HG03025 (cell line): ENCODE measurements at regions not wholly inside any gene's neighbourhood (a gene's known extent, or its start where the extent isn't known, plus 50 kb on each side); places are given as distances from the start of the nearest gene placed in this dataset.

Source experiments
- ATAC-seq: cut with Tn5 transposase; IDR thresholded peaks from one replicate; pipeline ENCODE4 v1.9.1; 2021; ENCODE audit warnings: mild to moderate bottlenecking, moderate library complexity; ENCODE audit not compliant: unreplicated experiment, low FRiP score

GRCh38 chr1:209326831-209327230 is 256.7 kb upstream of the CAMK1G start:
- ATAC-seq: no peak

- ATAC-seq: no peak
Observed at GRCh38 chr1:209328196-209328595, 255.3 kb upstream of the CAMK1G start.

GRCh38 chr1:209335178-209335577 is 248.3 kb upstream of the CAMK1G start:
- peak; percentile 66 for ATAC-seq

- ATAC-seq: no peak
Observed at GRCh38 chr1:209341146-209341545, 242.4 kb upstream of the CAMK1G start.

- no peak for ATAC-seq
Observed at GRCh38 chr1:209341673-209342420, 241.7 kb upstream of the CAMK1G start.

DNA sequence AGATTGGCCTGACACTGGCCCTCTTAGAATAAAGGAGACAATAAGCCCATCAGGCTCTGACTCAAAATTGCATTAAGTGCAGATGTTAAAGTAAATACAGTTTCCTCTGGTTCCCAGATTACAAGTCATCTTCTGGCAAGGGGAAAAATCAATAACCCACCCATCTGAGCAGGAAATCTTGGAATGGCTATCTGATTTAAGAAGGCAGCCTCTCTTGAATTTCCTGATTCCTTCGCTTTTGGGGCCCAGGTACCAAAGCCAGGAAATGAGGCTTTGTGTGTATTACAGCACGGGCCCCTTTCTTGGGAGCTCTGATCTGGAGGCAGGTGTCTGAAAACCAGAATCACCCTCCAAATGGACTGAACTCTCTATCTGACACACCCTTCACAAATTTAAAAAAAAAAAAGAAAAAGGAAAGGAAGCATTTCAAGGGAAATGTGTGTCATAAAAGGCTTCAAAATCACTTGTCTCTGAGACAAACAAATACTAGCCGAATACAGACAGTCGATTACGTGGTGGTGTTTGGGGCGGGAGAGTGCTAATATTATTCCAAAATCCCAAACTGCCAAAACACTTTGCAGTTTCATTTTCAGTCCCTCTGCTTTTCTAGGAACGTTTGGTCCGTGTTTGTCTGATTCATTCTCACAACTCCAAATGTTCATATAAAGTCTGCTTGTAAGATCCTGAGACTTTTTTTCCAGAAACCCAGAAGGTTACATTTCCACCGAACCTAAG is 240.9 kb upstream of the CAMK1G start:
- ATAC-seq: no peak

DNA sequence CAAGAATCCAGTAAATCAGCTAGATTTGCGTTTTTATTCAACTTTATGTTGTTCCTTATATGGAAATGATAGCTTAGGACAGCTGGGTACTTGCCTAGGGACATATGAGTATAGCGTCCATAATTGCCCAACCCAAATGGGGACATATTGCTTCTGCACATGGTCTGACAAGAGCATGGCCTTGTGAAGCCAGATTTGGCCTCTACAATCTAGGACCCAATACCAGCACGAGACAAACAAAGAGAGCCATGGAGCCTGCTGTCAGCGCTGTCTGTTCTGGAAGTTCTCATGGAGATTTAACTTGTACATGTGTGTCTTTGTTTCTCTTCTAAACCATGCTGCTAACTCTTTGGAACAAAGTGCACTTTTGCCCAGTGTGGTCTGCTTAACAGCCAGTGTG is 240.0 kb upstream of the CAMK1G start:
- ATAC-seq: no peak

- no peak for ATAC-seq
Observed at GRCh38 chr1:209344156-209344555, 239.4 kb upstream of the CAMK1G start.

- ATAC-seq: no peak
Observed at GRCh38 chr1:209349363-209350308, 233.9 kb upstream of the CAMK1G start.

GRCh38 chr1:209353053-209353452 is 230.5 kb upstream of the CAMK1G start:
- ATAC-seq: no peak

DNA sequence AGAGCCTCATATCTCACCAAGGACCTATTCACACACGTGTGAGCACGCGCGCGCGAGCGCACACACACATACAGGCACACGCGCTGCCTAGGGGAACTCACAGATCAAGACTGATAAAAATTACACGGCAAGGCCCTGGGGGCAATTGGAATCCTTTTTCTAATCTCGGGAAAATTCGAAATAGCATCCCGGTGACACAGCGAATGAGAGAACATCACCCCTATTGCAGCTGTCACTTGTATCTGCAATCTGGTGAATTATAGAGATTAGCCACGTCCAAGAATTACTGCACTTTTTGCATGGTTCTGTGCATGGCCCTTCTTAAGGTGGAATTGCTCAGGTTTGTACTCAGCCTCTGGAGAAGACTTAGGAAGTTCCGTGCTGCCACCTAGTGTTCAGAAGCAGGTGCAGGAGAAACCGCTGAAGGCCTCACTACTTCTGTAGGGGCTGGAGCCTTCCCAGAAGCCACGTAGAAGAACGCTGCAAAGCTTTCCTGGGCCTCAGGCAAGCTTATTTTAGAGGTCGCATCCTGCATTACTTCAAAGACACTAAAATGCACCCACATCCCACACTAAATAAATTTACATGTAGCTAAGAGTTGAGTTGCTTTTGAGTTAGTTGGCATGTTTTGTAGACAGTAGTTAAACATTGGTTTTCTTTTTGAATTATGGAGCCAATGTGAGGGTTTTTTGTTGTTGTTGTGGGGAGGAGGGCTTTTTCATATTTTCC is 229.2 kb upstream of the CAMK1G start:
- no peak for ATAC-seq

DNA sequence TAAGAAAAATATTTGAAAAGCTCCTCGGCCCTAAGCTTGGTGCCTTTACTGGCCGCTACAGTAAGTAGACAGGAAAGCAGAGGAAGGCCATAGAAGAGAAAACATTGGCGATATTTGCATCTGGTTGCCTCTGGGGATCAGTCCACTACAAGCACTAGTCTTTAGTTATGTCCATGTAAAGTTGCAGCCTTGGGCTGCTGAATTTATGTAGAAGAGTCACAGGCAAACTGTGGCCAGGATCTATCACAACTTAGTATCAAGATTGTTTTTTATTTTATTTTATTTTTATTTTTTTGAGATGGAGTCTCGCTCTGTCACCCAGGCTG is 228.7 kb upstream of the CAMK1G start:
- ATAC-seq: no peak

DNA sequence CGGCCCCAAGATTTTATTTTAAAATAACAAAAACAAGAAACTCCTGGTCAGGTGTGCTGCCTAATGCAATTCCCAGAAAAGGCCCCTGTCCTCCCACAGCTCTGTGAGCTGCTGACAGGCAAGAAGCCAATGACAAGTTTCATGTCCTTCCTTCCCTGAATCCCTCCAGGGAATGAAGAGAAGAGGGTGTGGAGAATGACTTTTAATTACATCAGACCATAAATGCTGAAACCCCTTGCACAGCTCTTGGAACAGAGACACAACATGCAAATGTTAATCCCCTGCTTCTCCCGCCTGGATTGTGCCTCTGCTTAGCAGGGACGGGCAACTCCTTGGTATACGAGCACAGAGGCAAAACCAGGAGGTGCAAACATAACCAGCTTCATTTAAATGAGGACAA is 228.1 kb upstream of the CAMK1G start:
- ATAC-seq: no peak

DNA sequence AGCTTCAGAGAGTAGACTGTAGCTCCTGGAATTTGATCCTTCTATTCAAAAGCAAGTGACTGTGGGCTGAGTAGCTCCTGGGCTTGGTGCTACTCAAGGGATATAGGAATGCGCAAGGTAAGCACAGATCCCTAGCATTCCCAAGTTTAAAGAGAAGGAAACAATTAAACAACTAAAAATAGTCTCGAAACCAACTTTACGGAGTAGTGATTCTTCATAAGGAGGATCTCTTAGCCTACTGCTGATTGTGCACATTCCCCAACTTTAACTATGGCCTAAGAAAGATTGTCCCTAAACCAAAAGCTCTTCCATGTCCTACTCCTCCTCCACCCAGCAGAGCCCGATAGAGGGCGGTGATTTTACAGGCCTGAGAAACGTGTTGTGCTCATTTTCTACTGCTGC is 226.5 kb upstream of the CAMK1G start:
- ATAC-seq: no peak

GRCh38 chr1:209363112-209363511 is 220.4 kb upstream of the CAMK1G start:
- no peak for ATAC-seq

- ATAC-seq: no peak
Observed at GRCh38 chr1:209364716-209365115, 218.8 kb upstream of the CAMK1G start.

- ATAC-seq: no peak
Observed at GRCh38 chr1:209367061-209367772, 216.3 kb upstream of the CAMK1G start.

DNA sequence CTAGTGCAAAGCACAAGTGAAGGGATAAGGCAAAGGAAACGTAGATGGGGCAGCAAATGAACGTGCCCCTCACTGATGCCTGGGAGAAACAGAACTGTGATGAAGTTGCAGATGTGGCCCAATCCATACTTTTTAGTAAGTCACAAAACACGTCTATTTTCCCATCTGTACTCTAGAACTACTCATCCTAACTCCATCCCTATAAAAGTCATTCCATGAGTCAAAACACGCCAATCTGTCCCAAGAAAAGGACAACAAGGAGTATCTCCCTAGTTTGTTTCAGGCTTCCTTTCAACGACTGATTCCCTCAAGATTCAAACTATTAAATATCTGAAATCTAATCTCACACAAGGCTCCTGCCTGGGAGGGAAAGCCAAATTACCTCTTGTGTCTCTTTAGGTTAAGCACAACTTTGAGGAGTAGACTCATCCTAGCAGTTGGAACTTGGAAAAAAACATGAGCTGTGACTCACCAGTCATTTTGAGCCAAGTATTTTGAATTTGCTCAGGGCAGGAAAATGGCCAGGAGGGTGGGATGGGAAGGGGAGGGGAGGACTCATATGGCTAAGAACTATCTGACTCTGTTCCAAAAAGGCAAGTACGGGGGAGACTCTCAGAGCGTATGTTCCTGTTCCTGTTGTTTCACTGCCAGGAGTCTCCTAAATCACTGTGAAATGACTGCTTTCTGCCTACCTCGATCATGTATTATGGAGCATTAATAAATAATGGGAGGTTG is 214.5 kb upstream of the CAMK1G start:
- no peak for ATAC-seq
